ENCODE measurements at regions not wholly inside any gene's neighbourhood (a gene's known extent, or its start where the extent isn't known, plus 50 kb on each side); places are given as distances from the start of the nearest gene placed in this dataset.

- in situ Hi-C loops (cut with MboI): no loop called here
- Histone ChIP-seq H3K4me2 (ENCODE audit: control insufficient read depth, insufficient read depth) (no peak overlapping the region), H4K20me1 (ENCODE audit: control insufficient read depth, insufficient read depth) (no peaks in the 10 kb centered on the region), H3K4me3 (no peak overlapping the region), H3K36me3 (ENCODE audit: control insufficient read depth in 2 of 2, insufficient read depth in 2 of 2, low read length in 1 of 2) (no peaks in the 10 kb centered on the region), H3K27ac (ENCODE audit: control insufficient read depth, insufficient read depth) (no peak overlapping the region), H3K9me3 (replicated peaks; ENCODE audit: control insufficient read depth, insufficient read depth, low read length) (no peaks in the 10 kb centered on the region), H2AFZ (ENCODE audit: control insufficient read depth, low read depth, low read length) (no peak overlapping the region), H3K9ac (ENCODE audit: control insufficient read depth, insufficient read depth, low read length) (no peak overlapping the region), H3K4me1 (ENCODE audit: control insufficient read depth, insufficient read depth, low read length) (no peaks in the 10 kb centered on the region), H3K27me3 (replicated peaks in 1 of 2; ENCODE audit: control insufficient read depth in 2 of 2, insufficient read depth in 2 of 2, low read length in 1 of 2) (no peaks in the 10 kb centered on the region), H3K79me2 (ENCODE audit: control insufficient read depth, insufficient read depth, low read length) (no peaks in the 10 kb centered on the region)
- ChIA-PET CTCF (interaction anchor here (1.3 kb wide), 1 partner anchor 67 kb away, joined by 4 read pairs; no protein-coding TSS in a partner anchor), RAD21 (ENCODE audit: unreplicated experiment) (no interaction called here), POLR2A (no interaction called here), SMC1A (ENCODE audit: uncharacterized antibody, unreplicated experiment) (no interaction called here)
- ATAC-seq: no peak
- BruUV-seq (replicated peaks): no TSS peak
- intact Hi-C loops (cut with micrococcal nuclease; ENCODE audit: unreplicated experiment): no loop called here
- TF ChIP-seq, protein P1, sequence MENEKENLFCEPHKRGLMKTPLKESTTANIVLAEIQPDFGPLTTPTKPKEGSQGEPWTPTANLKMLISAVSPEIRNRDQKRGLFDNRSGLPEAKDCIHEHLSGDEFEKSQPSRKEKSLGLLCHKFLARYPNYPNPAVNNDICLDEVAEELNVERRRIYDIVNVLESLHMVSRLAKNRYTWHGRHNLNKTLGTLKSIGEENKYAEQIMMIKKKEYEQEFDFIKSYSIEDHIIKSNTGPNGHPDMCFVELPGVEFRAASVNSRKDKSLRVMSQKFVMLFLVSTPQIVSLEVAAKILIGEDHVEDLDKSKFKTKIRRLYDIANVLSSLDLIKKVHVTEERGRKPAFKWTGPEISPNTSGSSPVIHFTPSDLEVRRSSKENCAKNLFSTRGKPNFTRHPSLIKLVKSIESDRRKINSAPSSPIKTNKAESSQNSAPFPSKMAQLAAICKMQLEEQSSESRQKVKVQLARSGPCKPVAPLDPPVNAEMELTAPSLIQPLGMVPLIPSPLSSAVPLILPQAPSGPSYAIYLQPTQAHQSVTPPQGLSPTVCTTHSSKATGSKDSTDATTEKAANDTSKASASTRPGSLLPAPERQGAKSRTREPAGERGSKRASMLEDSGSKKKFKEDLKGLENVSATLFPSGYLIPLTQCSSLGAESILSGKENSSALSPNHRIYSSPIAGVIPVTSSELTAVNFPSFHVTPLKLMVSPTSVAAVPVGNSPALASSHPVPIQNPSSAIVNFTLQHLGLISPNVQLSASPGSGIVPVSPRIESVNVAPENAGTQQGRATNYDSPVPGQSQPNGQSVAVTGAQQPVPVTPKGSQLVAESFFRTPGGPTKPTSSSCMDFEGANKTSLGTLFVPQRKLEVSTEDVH (IDR thresholded peaks at IDR 0.05; ENCODE audit: low read depth, partially characterized antibody): no peak
- TF ChIP-seq NFYB (IDR thresholded peaks at IDR 0.05; ENCODE audit: insufficient read depth, low read depth, low read length): no peak
- DNase-seq (ENCODE audit: low read depth, low spot score): no peak
- no peak for FAIRE-seq
Observed at GRCh38 chr1:88247666-88248065, 436.4 kb upstream of the PKN2 start.

GRCh38 chr1:88250915-88251314, 433.2 kb upstream of the PKN2 start:
- no peak for TF ChIP-seq ZNF207 (IDR thresholded peaks at IDR 0.05; ENCODE audit: borderline replicate concordance)
- no peak for TF ChIP-seq POLR2AphosphoS5 (IDR thresholded peaks at IDR 0.05; ENCODE audit: low read length)
- TF ChIP-seq KDM1A (IDR thresholded peaks at IDR 0.05; ENCODE audit: borderline replicate concordance): no peak
- no peak for TF ChIP-seq CHD2 (IDR thresholded peaks at IDR 0.05; ENCODE audit: borderline replicate concordance, low read depth, low read length)
- TF ChIP-seq ZSCAN29 (IDR thresholded peaks at IDR 0.05): no peak
- TF ChIP-seq BCL3 (IDR thresholded peaks at IDR 0.05; ENCODE audit: borderline replicate concordance, insufficient read depth, low read depth, low read length, poor library complexity, severe bottlenecking): no peak
- no peak for TF ChIP-seq NFXL1 (IDR thresholded peaks at IDR 0.05; ENCODE audit: borderline replicate concordance)
- TF ChIP-seq JUNB (IDR thresholded peaks at IDR 0.05): no peak
- TF ChIP-seq FOXK2 (IDR thresholded peaks at IDR 0.05): no peak
- no peak for TF ChIP-seq MXI1 (IDR thresholded peaks at IDR 0.05; ENCODE audit: low read depth, low read length)
- no peak overlapping the region for H3K27ac ChIP-seq (ENCODE audit: control insufficient read depth, insufficient read depth)
- FAIRE-seq (no peak), ATAC-seq (no peak), DNase-seq (ENCODE audit: low read depth, low spot score) (no peak)
- POLR2A ChIA-PET: no interaction called here
- H3K9me3 ChIP-seq (replicated peaks; ENCODE audit: control insufficient read depth, insufficient read depth, low read length): no peaks in the 10 kb centered on the region
- H3K27me3 ChIP-seq (replicated peaks in 1 of 2; ENCODE audit: control insufficient read depth in 2 of 2, insufficient read depth in 2 of 2, low read length in 1 of 2): no peaks in the 10 kb centered on the region
- H4K20me1 ChIP-seq (ENCODE audit: control insufficient read depth, insufficient read depth): no peaks in the 10 kb centered on the region
- H3K9ac ChIP-seq (ENCODE audit: control insufficient read depth, insufficient read depth, low read length): no peak overlapping the region
- H3K4me1 ChIP-seq (ENCODE audit: control insufficient read depth, insufficient read depth, low read length): no peaks in the 10 kb centered on the region
- BruUV-seq (replicated peaks): no TSS peak
- in situ Hi-C loops (cut with MboI) (no loop called here), intact Hi-C loops (cut with micrococcal nuclease; ENCODE audit: unreplicated experiment) (no loop called here)
- no peak overlapping the region for H2AFZ ChIP-seq (ENCODE audit: control insufficient read depth, low read depth, low read length)
- CTCF ChIA-PET: interaction anchor here (1.7 kb wide), 1 partner anchor 70 kb away, joined by 6 read pairs; no protein-coding TSS in a partner anchor
- H3K4me2 ChIP-seq (ENCODE audit: control insufficient read depth, insufficient read depth): no peak overlapping the region
- RAD21 ChIA-PET (ENCODE audit: unreplicated experiment): no interaction called here
- no peaks in the 10 kb centered on the region for H3K36me3 ChIP-seq (ENCODE audit: control insufficient read depth in 2 of 2, insufficient read depth in 2 of 2, low read length in 1 of 2)
- H3K4me3 ChIP-seq: no peak overlapping the region
- no peaks in the 10 kb centered on the region for H3K79me2 ChIP-seq (ENCODE audit: control insufficient read depth, insufficient read depth, low read length)
- SMC1A ChIA-PET (ENCODE audit: uncharacterized antibody, unreplicated experiment): no interaction called here

Data from GM12878 (cell line).